ENCODE measurements at regions not wholly inside any gene's neighbourhood (a gene's known extent, or its start where the extent isn't known, plus 50 kb on each side); places are given as distances from the start of the nearest gene placed in this dataset.

DNA sequence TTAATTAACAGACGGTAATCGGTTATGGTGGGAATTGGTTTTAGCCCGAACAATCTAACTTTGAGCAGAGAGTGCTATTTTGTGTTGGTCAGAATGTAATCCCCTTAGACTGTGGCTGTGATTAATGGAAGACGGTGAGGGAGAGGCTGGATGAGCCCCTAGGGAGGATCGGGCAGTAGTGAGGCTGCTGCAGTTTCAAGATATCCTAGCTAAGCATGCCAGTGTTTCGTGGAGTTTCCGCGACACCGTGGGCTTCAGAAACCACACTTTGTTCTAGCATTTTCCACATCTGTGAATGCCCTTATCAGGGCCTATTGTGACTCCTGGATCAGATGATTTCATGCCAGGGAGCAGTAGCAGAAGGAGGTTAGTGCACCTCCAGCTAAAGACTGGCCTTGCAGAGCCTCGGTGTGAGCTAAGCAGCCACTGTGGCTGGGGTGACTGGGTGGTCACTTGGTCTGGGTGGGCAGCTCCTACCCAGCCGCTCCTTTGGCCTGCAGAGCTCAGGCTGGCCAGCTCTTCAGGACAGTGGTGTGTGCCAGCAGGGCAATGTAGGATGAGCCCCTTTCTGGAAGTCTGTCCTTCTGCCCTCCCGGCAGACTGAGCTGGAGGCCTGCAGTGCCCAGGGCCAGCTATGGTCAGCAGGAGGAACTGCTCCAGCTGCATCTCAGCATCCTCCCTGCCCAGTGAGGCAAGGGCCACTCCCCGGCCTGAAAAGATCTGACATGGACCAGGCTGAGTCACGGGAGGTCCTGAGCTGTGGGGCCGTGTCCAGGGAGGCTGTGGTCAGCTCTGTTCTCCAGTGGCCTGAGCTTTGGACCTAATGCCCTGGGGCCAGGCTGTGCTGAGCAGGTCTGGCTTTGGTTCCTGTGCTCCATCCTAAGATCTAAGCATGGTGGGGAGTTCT is 142.6 kb upstream of the GPC1 start:
- H3K4me3 ChIP-seq (ENCODE audit: low read depth, low read length), result no peak overlapping the region
- no peak for DNase-seq
- TF ChIP-seq, protein P1, sequence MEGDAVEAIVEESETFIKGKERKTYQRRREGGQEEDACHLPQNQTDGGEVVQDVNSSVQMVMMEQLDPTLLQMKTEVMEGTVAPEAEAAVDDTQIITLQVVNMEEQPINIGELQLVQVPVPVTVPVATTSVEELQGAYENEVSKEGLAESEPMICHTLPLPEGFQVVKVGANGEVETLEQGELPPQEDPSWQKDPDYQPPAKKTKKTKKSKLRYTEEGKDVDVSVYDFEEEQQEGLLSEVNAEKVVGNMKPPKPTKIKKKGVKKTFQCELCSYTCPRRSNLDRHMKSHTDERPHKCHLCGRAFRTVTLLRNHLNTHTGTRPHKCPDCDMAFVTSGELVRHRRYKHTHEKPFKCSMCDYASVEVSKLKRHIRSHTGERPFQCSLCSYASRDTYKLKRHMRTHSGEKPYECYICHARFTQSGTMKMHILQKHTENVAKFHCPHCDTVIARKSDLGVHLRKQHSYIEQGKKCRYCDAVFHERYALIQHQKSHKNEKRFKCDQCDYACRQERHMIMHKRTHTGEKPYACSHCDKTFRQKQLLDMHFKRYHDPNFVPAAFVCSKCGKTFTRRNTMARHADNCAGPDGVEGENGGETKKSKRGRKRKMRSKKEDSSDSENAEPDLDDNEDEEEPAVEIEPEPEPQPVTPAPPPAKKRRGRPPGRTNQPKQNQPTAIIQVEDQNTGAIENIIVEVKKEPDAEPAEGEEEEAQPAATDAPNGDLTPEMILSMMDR (IDR thresholded peaks at IDR 0.05; ENCODE audit: low read depth, low read length), result no peak
- H3K36me3 ChIP-seq, result no peaks in the 10 kb centered on the region
- no peaks in the 10 kb centered on the region for H3K27me3 ChIP-seq
- peaks cover 13% of the 10 kb centered on the region for H3K4me1 ChIP-seq
- H3K9me3 ChIP-seq, result no peaks in the 10 kb centered on the region

DNA sequence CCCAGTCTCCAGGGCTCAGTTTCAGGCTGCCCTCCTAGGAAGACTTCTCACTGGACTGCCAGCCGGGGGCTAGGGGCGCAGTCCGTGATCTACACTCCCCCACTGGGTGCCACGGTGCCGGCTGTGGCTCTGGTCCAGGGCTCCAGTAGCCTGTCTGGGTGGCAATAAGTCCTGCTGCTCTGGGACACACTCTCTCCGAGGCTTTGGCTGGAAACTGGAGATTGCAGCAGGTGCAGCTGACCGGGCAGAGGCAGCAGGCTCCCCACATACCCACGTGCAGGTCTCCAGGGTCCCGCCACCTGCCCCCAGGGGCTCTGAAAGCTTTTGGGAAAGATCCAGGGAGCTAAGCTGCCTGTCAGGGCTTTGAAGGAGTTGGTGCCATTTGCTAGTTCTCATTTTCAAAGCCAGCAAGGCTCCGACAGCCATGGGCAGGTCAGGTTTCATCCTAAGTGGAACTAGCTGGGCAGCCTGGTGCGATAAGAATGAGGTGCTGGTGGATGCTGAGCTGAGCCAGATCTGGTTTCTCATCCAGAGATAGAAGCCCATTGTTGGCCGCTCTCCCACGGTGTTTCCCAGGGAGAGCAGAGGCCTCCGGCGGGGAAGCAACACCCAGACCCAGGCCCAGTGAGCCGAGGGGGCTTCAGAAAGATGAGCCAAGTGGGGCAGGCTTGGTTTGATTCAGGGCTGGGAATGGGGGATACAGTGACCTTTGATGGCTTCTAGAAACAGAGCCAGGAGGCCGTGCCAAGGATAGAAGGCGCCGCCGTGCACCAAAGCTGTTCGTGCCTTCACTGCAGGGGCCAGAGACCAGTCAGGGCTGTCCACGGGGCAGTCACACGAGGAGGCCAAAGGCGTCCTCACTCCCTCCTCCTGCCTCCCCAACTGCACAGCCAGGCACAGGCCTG is 141.7 kb upstream of the GPC1 start:
- H3K4me3 ChIP-seq (ENCODE audit: low read depth, low read length), result no peak overlapping the region
- DNase-seq, result peak; percentile 82
- TF ChIP-seq, protein P1 (IDR thresholded peaks at IDR 0.05; ENCODE audit: low read depth, low read length), result no peak
- H3K4me1 ChIP-seq, result peaks cover 13% of the 10 kb centered on the region
- no peaks in the 10 kb centered on the region for H3K36me3 ChIP-seq
- H3K27me3 ChIP-seq, result no peaks in the 10 kb centered on the region
- no peaks in the 10 kb centered on the region for H3K9me3 ChIP-seq

DNA sequence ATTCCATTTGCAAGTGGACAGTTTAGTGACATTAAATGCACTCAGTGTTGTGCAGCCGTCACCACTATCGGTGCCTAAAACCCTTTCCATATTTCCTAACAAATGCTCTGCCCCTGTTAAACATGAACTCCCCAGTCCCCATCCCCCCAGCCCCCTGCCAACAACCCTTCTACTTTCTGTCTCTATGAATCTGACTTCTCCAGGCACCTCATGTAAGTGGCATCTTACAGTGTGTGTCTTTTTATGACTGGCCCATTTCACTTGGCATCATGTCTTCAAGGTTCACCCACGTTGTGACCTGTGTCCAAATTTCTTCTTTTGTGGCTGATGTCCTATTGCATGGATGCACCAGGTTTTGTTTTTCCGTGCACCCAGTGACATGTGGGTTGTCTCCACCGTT is 140.9 kb upstream of the GPC1 start:
- no peaks in the 10 kb centered on the region for H3K36me3 ChIP-seq
- no peak for DNase-seq
- peaks cover 13% of the 10 kb centered on the region for H3K4me1 ChIP-seq
- H3K27me3 ChIP-seq, result no peaks in the 10 kb centered on the region
- no peaks in the 10 kb centered on the region for H3K9me3 ChIP-seq
- H3K4me3 ChIP-seq (ENCODE audit: low read depth, low read length), result no peak overlapping the region
- TF ChIP-seq, protein P1 (IDR thresholded peaks at IDR 0.05; ENCODE audit: low read depth, low read length), result no peak

DNA sequence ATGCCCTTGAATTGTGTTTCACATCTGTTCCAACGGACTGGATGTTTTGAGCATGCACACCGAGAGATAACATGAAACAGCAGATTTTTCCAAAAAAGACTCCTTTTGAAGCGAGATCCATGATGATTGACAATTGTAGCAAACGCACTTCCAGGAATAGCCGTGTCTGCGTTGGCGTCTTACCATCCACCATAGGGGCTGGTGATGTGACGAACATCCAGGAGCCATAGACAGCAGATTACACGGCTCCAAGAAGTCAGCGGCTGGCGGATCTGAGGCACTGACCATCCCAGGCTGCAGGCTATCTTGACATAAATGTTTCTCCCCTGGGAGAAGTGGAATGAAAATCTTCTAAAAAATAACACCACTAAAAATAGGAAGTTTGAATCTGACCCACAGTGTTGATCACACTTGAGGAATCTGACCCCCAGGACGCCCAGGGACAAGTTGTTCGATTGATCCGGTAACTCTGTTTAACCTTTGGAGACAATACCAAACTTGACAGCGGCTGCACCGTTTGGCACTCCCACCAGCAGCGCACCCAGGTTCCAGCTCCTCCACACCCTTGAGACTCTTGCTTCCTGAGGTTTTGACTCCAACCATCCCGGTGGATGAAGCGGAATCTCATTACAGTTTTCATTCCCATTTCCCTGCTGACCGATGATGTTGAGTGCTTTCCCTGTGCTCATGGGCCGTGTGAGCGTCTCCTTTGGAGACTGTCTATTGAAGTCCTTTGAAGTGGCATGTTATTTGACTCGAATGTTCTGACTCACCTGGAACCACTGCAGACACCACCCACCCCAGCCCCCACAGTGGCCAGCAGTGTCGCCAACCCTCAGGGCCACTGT is 140.0 kb upstream of the GPC1 start:
- no peak for DNase-seq
- no peaks in the 10 kb centered on the region for H3K36me3 ChIP-seq

DNA sequence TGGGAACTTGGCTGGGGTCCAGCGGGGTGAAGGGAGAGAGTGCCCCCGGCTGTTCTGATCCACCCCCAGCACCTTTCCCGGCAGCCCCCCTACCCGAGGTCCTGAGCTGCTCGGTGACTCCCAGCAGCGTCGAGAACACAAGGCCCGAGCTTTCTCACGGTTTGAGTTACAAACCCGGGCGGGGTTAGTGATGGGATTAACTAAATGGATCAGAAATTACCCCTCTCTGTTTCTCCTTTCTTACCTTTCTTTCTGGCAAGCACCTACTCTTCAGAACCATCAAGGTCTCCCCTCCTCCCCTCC is 139.4 kb upstream of the GPC1 start:
- no peaks in the 10 kb centered on the region for H3K36me3 ChIP-seq
- no peak for DNase-seq
- H3K27me3 ChIP-seq, result no peaks in the 10 kb centered on the region
- no peak overlapping the region for H3K4me3 ChIP-seq (ENCODE audit: low read depth, low read length)
- no peaks in the 10 kb centered on the region for H3K9me3 ChIP-seq
- TF ChIP-seq, protein P1 (IDR thresholded peaks at IDR 0.05; ENCODE audit: low read depth, low read length), result no peak
- H3K4me1 ChIP-seq, result peaks cover 18% of the 10 kb centered on the region

More for the DNA sequence above, 140.0 kb upstream of the GPC1 start:
- Histone ChIP-seq H3K4me1 (peaks cover 18% of the 10 kb centered on the region), H3K9me3 (no peaks in the 10 kb centered on the region), H3K4me3 (ENCODE audit: low read depth, low read length) (no peak overlapping the region), H3K27me3 (no peaks in the 10 kb centered on the region)
- TF ChIP-seq, protein P1 (IDR thresholded peaks at IDR 0.05; ENCODE audit: low read depth, low read length), result no peak
